Loucy (cell line): ENCODE measurements at regions not wholly inside any gene's neighbourhood (a gene's known extent, or its start where the extent isn't known, plus 50 kb on each side); places are given as distances from the start of the nearest gene placed in this dataset.

Experiments
- H2AFZ ChIP-seq: fragments of 200-600 bp; sonication (generic); 2 replicates; pipeline ENCODE4 v1.6.0; 2016; ENCODE audit warnings: antibody characterized with exemption, mild to moderate bottlenecking, low read length, moderate library complexity
- H3F3A ChIP-seq: fragments of 200-600 bp; 2 replicates; pipeline ENCODE4 v1.6.0; 2016; ENCODE audit warnings: antibody characterized with exemption, low read depth, mild to moderate bottlenecking
- H3K27me3 ChIP-seq: fragments of 200-600 bp; sonication (generic); 2 replicates; pipeline ENCODE4 v1.6.1; 2014; ENCODE audit warnings: low read length, mild to moderate bottlenecking; ENCODE audit not compliant: insufficient read depth, poor library complexity, severe bottlenecking
- H3K36me3 ChIP-seq: fragments of 200-600 bp; sonication (generic); 2 replicates; pipeline ENCODE4 v1.6.1; 2016; ENCODE audit warnings: low read length; ENCODE audit not compliant: insufficient read depth
- H3K4me1 ChIP-seq: fragments of 200-600 bp; sonication (generic); 2 replicates; pipeline ENCODE4 v1.5.1; 2014; ENCODE audit warnings: low read length, mild to moderate bottlenecking; ENCODE audit not compliant: insufficient read depth, poor library complexity, severe bottlenecking
- H3K4me2 ChIP-seq: fragments of 200-600 bp; sonication (generic); 2 replicates; pipeline ENCODE4 v1.6.0; 2014; ENCODE audit warnings: antibody characterized with exemption, low read length, low read depth, mild to moderate bottlenecking; ENCODE audit not compliant: poor library complexity, severe bottlenecking
- H3K4me3 ChIP-seq: fragments of 200-600 bp; sonication (generic); 2 replicates; pipeline ENCODE4 v1.5.1; 2014; ENCODE audit warnings: low read length, mild to moderate bottlenecking, mixed read lengths; ENCODE audit not compliant: poor library complexity, severe bottlenecking
- H3K79me2 ChIP-seq: fragments of 200-600 bp; sonication (generic); 2 replicates; pipeline ENCODE4 v1.6.1; 2014; ENCODE audit warnings: low read length; ENCODE audit not compliant: insufficient read depth
- H3K9ac ChIP-seq: fragments of 200-600 bp; sonication (generic); 2 replicates; pipeline ENCODE4 v1.6.0; 2014; ENCODE audit warnings: mild to moderate bottlenecking, low read depth, low read length, moderate library complexity; ENCODE audit not compliant: poor library complexity, severe bottlenecking
- H3K9me2 ChIP-seq: fragments of 200-600 bp; sonication (generic); replicated peaks from 2 replicates; pipeline ENCODE4 v1.6.1; 2016; ENCODE audit warnings: low read depth, low read length, mixed read lengths
- H3K9me3 ChIP-seq: fragments of 200-600 bp; sonication (generic); 2 replicates; pipeline ENCODE4 v1.6.1; 2014; ENCODE audit warnings: mild to moderate bottlenecking, antibody characterized with exemption, low read length, low read depth; ENCODE audit not compliant: insufficient read depth
- H4K20me1 ChIP-seq: fragments of 200-600 bp; sonication (generic); 2 replicates; pipeline ENCODE4 v1.6.0; 2014; ENCODE audit warnings: antibody characterized with exemption, low read length, mild to moderate bottlenecking; ENCODE audit not compliant: insufficient read depth, poor library complexity, severe bottlenecking
- CTCF ChIP-seq: fragments of 200-600 bp; sonication (generic); conservative IDR thresholded peaks from 2 replicates; pipeline ENCODE4 v1.5.1; 2014; ENCODE audit warnings: mild to moderate bottlenecking, antibody characterized with exemption, low read length
- EZH2phosphoT487 ChIP-seq: fragments of 200-600 bp; IDR thresholded peaks from 2 replicates; pipeline ENCODE4 v1.6.1; 2018; ENCODE audit warnings: antibody characterized with exemption, mild to moderate bottlenecking, moderate library complexity, borderline replicate concordance

GRCh38 chr12:25023808-25024207 lies 74.9 kb upstream of the BCAT1 start:
- no peaks in the 10 kb centered on the region for H4K20me1 ChIP-seq
- no peaks in the 10 kb centered on the region for H3K36me3 ChIP-seq
- no peaks in the 10 kb centered on the region for H3K79me2 ChIP-seq
- H3K9ac ChIP-seq, result no peak overlapping the region
- H3K27me3 ChIP-seq, result no peaks in the 10 kb centered on the region
- TF ChIP-seq CTCF, result peak; percentile 26; the same call in 1 of the 2 replicates
- TF ChIP-seq EZH2phosphoT487, result no peak
- H2AFZ ChIP-seq, result no peak overlapping the region
- H3K4me2 ChIP-seq, result peak overlapping the region; percentile 39
- H3K4me3 ChIP-seq, result no peak overlapping the region
- no peaks in the 10 kb centered on the region for H3K9me2 ChIP-seq
- no peaks in the 10 kb centered on the region for H3K9me3 ChIP-seq
- H3F3A ChIP-seq, result no peaks in the 10 kb centered on the region
- peaks cover 13% of the 10 kb centered on the region for H3K4me1 ChIP-seq

- Histone ChIP-seq H3K4me2 (no peak overlapping the region), H3K36me3 (no peaks in the 10 kb centered on the region), H2AFZ (no peak overlapping the region), H4K20me1 (no peaks in the 10 kb centered on the region), H3K4me3 (no peak overlapping the region), H3K9me2 (no peaks in the 10 kb centered on the region), H3K27me3 (no peaks in the 10 kb centered on the region), H3K79me2 (no peaks in the 10 kb centered on the region), H3K4me1 (peaks cover 13% of the 10 kb centered on the region), H3K9me3 (no peaks in the 10 kb centered on the region), H3F3A (no peaks in the 10 kb centered on the region), H3K9ac (no peak overlapping the region)
- TF ChIP-seq CTCF (no peak), EZH2phosphoT487 (no peak)
Measured at GRCh38 chr12:25020621-25021243, 71.8 kb upstream of the BCAT1 start.

DNA sequence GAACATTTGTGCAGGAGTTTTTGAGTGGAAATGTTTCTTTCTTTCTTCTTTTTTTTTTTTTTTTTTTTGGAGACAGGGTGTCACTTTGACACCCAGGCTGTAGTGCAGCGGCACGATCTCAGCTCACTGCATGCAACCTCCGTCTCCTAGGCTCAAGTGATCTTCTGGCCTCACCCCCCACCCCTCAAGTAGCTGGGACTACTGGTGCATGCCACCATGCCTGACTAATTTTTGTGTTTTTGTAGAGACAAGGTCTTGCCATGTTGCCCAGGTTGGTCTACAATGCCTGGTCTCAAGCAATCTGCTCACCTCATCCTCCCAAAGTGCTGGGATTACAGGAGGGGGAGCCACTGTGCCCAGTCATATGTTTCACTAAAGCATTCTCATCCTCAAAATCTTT lies 69.2 kb upstream of the BCAT1 start:
- Histone ChIP-seq H3K36me3 (no peaks in the 10 kb centered on the region), H3K9me3 (no peaks in the 10 kb centered on the region), H3F3A (no peaks in the 10 kb centered on the region), H3K9ac (no peak overlapping the region), H3K4me3 (no peak overlapping the region), H2AFZ (no peak overlapping the region), H4K20me1 (no peaks in the 10 kb centered on the region), H3K9me2 (no peaks in the 10 kb centered on the region), H3K79me2 (no peaks in the 10 kb centered on the region), H3K4me1 (no peaks in the 10 kb centered on the region), H3K27me3 (no peaks in the 10 kb centered on the region), H3K4me2 (no peak overlapping the region)
- no peak for TF ChIP-seq CTCF
- TF ChIP-seq EZH2phosphoT487, result no peak
